HG02759 (cell line): ENCODE measurements at regions not wholly inside any gene's neighbourhood (a gene's known extent, or its start where the extent isn't known, plus 50 kb on each side); places are given as distances from the start of the nearest gene placed in this dataset.

Source experiments
- ATAC-seq: cut with Tn5 transposase; IDR thresholded peaks from one replicate; pipeline ENCODE4 v1.9.1; 2021; ENCODE audit warnings: mild to moderate bottlenecking, moderate library complexity; ENCODE audit not compliant: unreplicated experiment

GRCh38 chr19:29420482-29421195 lies 105.2 kb upstream of the VSTM2B start:
- ATAC-seq, result no peak

- no peak for ATAC-seq
These were observed 104.6 kb upstream of the VSTM2B start for GRCh38 chr19:29421196-29421545.

GRCh38 chr19:29422047-29422446 lies 103.7 kb upstream of the VSTM2B start:
- no peak for ATAC-seq

- no peak for ATAC-seq
These were observed 103.2 kb upstream of the VSTM2B start for GRCh38 chr19:29422486-29423085.

GRCh38 chr19:29428071-29428470 lies 97.7 kb upstream of the VSTM2B start:
- no peak for ATAC-seq

- ATAC-seq, result no peak
These were observed 96.8 kb upstream of the VSTM2B start for GRCh38 chr19:29429021-29429420.

GRCh38 chr19:29429581-29429980 lies 96.2 kb upstream of the VSTM2B start:
- ATAC-seq, result no peak

- ATAC-seq, result no peak
These were observed 94.5 kb upstream of the VSTM2B start for GRCh38 chr19:29431332-29431731.

- no peak for ATAC-seq
These were observed 93.1 kb upstream of the VSTM2B start for GRCh38 chr19:29432677-29433076.

GRCh38 chr19:29436591-29437103 lies 89.1 kb upstream of the VSTM2B start:
- ATAC-seq, result no peak

- no peak for ATAC-seq
These were observed 86.8 kb upstream of the VSTM2B start for GRCh38 chr19:29439021-29439420.

GRCh38 chr19:29439688-29440550 lies 85.9 kb upstream of the VSTM2B start:
- no peak for ATAC-seq

- no peak for ATAC-seq
These were observed 83.7 kb upstream of the VSTM2B start for GRCh38 chr19:29442094-29442493.

GRCh38 chr19:29442910-29443309 lies 82.9 kb upstream of the VSTM2B start:
- ATAC-seq, result no peak

GRCh38 chr19:29445246-29445645 lies 80.5 kb upstream of the VSTM2B start:
- ATAC-seq, result no peak

GRCh38 chr19:29446361-29446760 lies 79.4 kb upstream of the VSTM2B start:
- no peak for ATAC-seq

- ATAC-seq, result no peak
These were observed 77.7 kb upstream of the VSTM2B start for GRCh38 chr19:29448046-29448445.

GRCh38 chr19:29449371-29449770 lies 76.4 kb upstream of the VSTM2B start:
- ATAC-seq, result no peak

GRCh38 chr19:29450306-29450705 lies 75.5 kb upstream of the VSTM2B start:
- ATAC-seq, result no peak

- no peak for ATAC-seq
These were observed 75.0 kb upstream of the VSTM2B start for GRCh38 chr19:29450812-29451211.

GRCh38 chr19:29454109-29454508 lies 71.7 kb upstream of the VSTM2B start:
- ATAC-seq, result no peak

GRCh38 chr19:29457413-29457812 lies 68.4 kb upstream of the VSTM2B start:
- ATAC-seq, result no peak
